NT2/D1 (cell line): ENCODE measurements at regions not wholly inside any gene's neighbourhood (a gene's known extent, or its start where the extent isn't known, plus 50 kb on each side); places are given as distances from the start of the nearest gene placed in this dataset.

ENCODE experiments used
- YY1 ChIP-seq: IDR thresholded peaks from 2 replicates; pipeline ENCODE4 v1.6.1; 2011; ENCODE audit not compliant: insufficient read length, insufficient read depth
- ZNF274 ChIP-seq: IDR thresholded peaks from 2 replicates; pipeline ENCODE4 v1.6.1; 2011; ENCODE audit warnings: mild to moderate bottlenecking, low read depth, low read length

- no peak for TF ChIP-seq YY1
- TF ChIP-seq ZNF274: no peak
Measured at GRCh38 chr2:145635706-145636427, 1115.9 kb upstream of the ZEB2 start.
